K562 (cell line): ENCODE measurements at regions not wholly inside any gene's neighbourhood (a gene's known extent, or its start where the extent isn't known, plus 50 kb on each side); places are given as distances from the start of the nearest gene placed in this dataset.

Source experiments
- ATAC-seq: fragments of 200-7000 bp; cut with Tn5 transposase; 3 replicates; pipeline ENCODE4 v1.9.1; 2020; ENCODE audit warnings: moderate library complexity
- BruUV-seq: library from RNA; stranded (reverse); fragments of 400-500 nt; replicated peaks from 2 replicates; lab custom pipeline; 2021; lab: Mats Ljungman, UMichigan
- CTCF ChIA-PET: fragments of 300-600 bp; formaldehyde crosslinking; extraction: SDS; loops from one replicate; lab custom pipeline; 2021; ENCODE audit warnings: low intra/inter-chr PET ratio; lab: Yijun Ruan, JAX
- POLR2A ChIA-PET: fragments of 300-600, 350-650 bp; sonication (Branson Sonifier 250); formaldehyde crosslinking; extraction: SDS; loops from one replicate; lab custom pipeline; 2021; ENCODE audit warnings: antibody characterized with exemption, inconsistent platforms; lab: Yijun Ruan, JAX
- DNase-seq, 4 experiments: peaks; one replicate each; pipeline versions ENCODE4 v3.0.0 to v3.0.0-alpha.2; 2011 to 2018; ENCODE audit warnings: low spot score in 3 of 4, mixed read lengths in 3 of 4; ENCODE audit errors: extremely low read depth in 1 of 4
- FAIRE-seq: peaks from 2 replicates; lab custom pipeline; 2011; peaks lifted over from hg19 to GRCh38; lab: Jason Lieb, UNC
- H2AFZ ChIP-seq: 2 replicates; pipeline ENCODE4 v1.6.0; 2011; ENCODE audit warnings: low read depth, low read length, control low read depth, inconsistent platforms
- H3K27ac ChIP-seq: fragments of 200-600 bp; 3 replicates; pipeline ENCODE4 v1.8.0; 2011; ENCODE audit warnings: low read depth, mild to moderate bottlenecking, control low read depth, inconsistent platforms, low read length, moderate library complexity, mixed read lengths; ENCODE audit errors: extremely low read depth
- H3K27me3 ChIP-seq, 2 experiments: fragments of 300-600 bp in 1 of 2; 2 replicates in 1 of 2; 3 replicates in 1 of 2; pipeline versions ENCODE4 v1.6.0 to v1.8.0; 2011; ENCODE audit warnings: inconsistent platforms in 2 of 2, low read length in 2 of 2, mild to moderate bottlenecking in 1 of 2, mixed read lengths in 1 of 2, moderate library complexity in 1 of 2; ENCODE audit not compliant: control insufficient read depth in 2 of 2, insufficient read depth in 2 of 2
- H3K36me3 ChIP-seq: fragments of 300-600 bp; 3 replicates; pipeline ENCODE4 v1.8.0; 2011; ENCODE audit warnings: mild to moderate bottlenecking, low read length, inconsistent platforms; ENCODE audit not compliant: control insufficient read depth, insufficient read depth
- H3K4me1 ChIP-seq, 2 experiments: fragments of 200-600 bp in 1 of 2; replicated peaks in 1 of 2; 2 replicates in 1 of 2; 3 replicates in 1 of 2; pipeline versions ENCODE4 v1.5.1 to v1.8.0; 2011; ENCODE audit warnings: inconsistent platforms in 2 of 2, low read length in 2 of 2, mild to moderate bottlenecking in 1 of 2, mixed read lengths in 1 of 2, moderate library complexity in 1 of 2; ENCODE audit not compliant: control insufficient read depth in 2 of 2, insufficient read depth in 2 of 2
- H3K4me2 ChIP-seq: 2 replicates; pipeline ENCODE4 v1.6.1; 2011; ENCODE audit warnings: low read length, control low read depth, inconsistent platforms, mixed read lengths; ENCODE audit not compliant: insufficient read depth
- H3K4me3 ChIP-seq: fragments of 200-600 bp; sonication (generic), shearing (Covaris generic); 2 replicates; pipeline ENCODE4 v1.5.1; 2016; ENCODE audit warnings: control low read depth, inconsistent platforms
- H3K79me2 ChIP-seq: fragments of 200-600 bp; 3 replicates; pipeline ENCODE4 v1.8.0; 2011; ENCODE audit warnings: low read length, inconsistent platforms; ENCODE audit not compliant: control insufficient read depth, insufficient read depth
- H3K9ac ChIP-seq, 2 experiments: 2 replicates each; pipeline versions ENCODE4 v1.6.0 to v1.6.1; 2011; ENCODE audit warnings: low read depth in 2 of 2, low read length in 2 of 2, control low read depth in 1 of 2, inconsistent platforms in 1 of 2, mild to moderate bottlenecking in 1 of 2, mixed read lengths in 1 of 2; ENCODE audit not compliant: insufficient read depth in 1 of 2
- H3K9me1 ChIP-seq: one replicate; pipeline ENCODE4 v1.6.0; 2011; ENCODE audit warnings: inconsistent platforms, mild to moderate bottlenecking, low read length, moderate library complexity; ENCODE audit not compliant: control insufficient read depth, insufficient read depth
- H3K9me3 ChIP-seq: replicated peaks from 2 replicates; pipeline ENCODE4 v1.5.1; 2011; ENCODE audit warnings: low read depth, low read length, inconsistent platforms; ENCODE audit not compliant: control insufficient read depth, insufficient read depth
- H4K20me1 ChIP-seq: replicated peaks from 2 replicates; pipeline ENCODE4 v1.6.1; 2011; ENCODE audit warnings: low read length, inconsistent platforms, mixed read lengths; ENCODE audit not compliant: control insufficient read depth, insufficient read depth
- ARID2 ChIP-seq: fragments of 450-650 bp; IDR thresholded peaks from 2 replicates; pipeline ENCODE4 v1.6.1; 2017; ENCODE audit warnings: antibody characterized with exemption, mild to moderate bottlenecking
- ASH1L ChIP-seq: fragments of 450-650 bp; IDR thresholded peaks from 2 replicates; pipeline ENCODE4 v1.6.1; 2018; ENCODE audit warnings: borderline replicate concordance, mild to moderate bottlenecking, low read depth; ENCODE audit not compliant: partially characterized antibody
- BRD4 ChIP-seq: fragments of 200-600 bp; sonication (generic); IDR thresholded peaks from 2 replicates; pipeline ENCODE4 v1.6.1; 2017; ENCODE audit warnings: inconsistent platforms
- BRF2 ChIP-seq: IDR thresholded peaks from 3 replicates; pipeline ENCODE4 v1.6.1; 2011; ENCODE audit warnings: borderline replicate concordance, mild to moderate bottlenecking; ENCODE audit not compliant: insufficient read length, insufficient read depth
- DLX4 ChIP-seq: fragments of 250-450 bp; sonication (Bioruptor Pico); IDR thresholded peaks from 2 replicates; pipeline ENCODE4 v1.6.1; 2021; ENCODE audit warnings: mild to moderate bottlenecking
- DMBX1 ChIP-seq: fragments of 250-450 bp; sonication (Bioruptor Pico); IDR thresholded peaks from 2 replicates; pipeline ENCODE4 v1.8.0; 2022; ENCODE audit warnings: inconsistent platforms, mild to moderate bottlenecking, moderate library complexity, borderline replicate concordance
- KDM2B ChIP-seq: fragments of 250-450 bp; sonication (Bioruptor Pico); IDR thresholded peaks from 2 replicates; pipeline ENCODE4 v1.8.0; 2021; ENCODE audit warnings: mild to moderate bottlenecking, moderate library complexity
- KLF1 ChIP-seq: fragments of 450-650 bp; IDR thresholded peaks from 2 replicates; pipeline ENCODE4 v1.6.1; 2016; ENCODE audit warnings: missing genetic modification characterization, missing compliant biosample characterization
- LARP7 ChIP-seq: fragments of 450-650 bp; IDR thresholded peaks from 2 replicates; pipeline ENCODE4 v1.6.1; 2016
- NCOA2 ChIP-seq, 2 experiments: fragments of 450-650 bp; IDR thresholded peaks; 2 replicates each; pipeline ENCODE4 v1.6.1; 2018; ENCODE audit warnings: mild to moderate bottlenecking in 2 of 2, moderate library complexity in 1 of 2; ENCODE audit not compliant: partially characterized antibody in 2 of 2
- OTX1 ChIP-seq: fragments of 450-650 bp; formaldehyde crosslinking; IDR thresholded peaks from 2 replicates; pipeline ENCODE4 v1.4.0; 2022; ENCODE audit warnings: mild to moderate bottlenecking
- ZNF511 ChIP-seq: sonication (generic); formaldehyde crosslinking; IDR thresholded peaks from 2 replicates; pipeline ENCODE4 v1.8.0; 2022; ENCODE audit warnings: mild to moderate bottlenecking, missing genetic modification reagents
- ZNF740 ChIP-seq, 3 experiments: fragments of 200-800 bp in 1 of 3; sonication (Bioruptor generic) in 1 of 3; sonication (generic) in 1 of 3; formaldehyde crosslinking in 1 of 3; IDR thresholded peaks; 2 replicates each; pipeline versions ENCODE4 v1.6.1 to v1.8.0; 2016 to 2022; ENCODE audit warnings: mild to moderate bottlenecking in 2 of 3, missing compliant biosample characterization in 2 of 3, missing genetic modification characterization in 2 of 3, missing genetic modification reagents in 1 of 3
- ZNF76 ChIP-seq: fragments of 250-450 bp; sonication (Bioruptor Pico); IDR thresholded peaks from 2 replicates; pipeline ENCODE4 v1.4.0; 2020; ENCODE audit warnings: mild to moderate bottlenecking, moderate library complexity, borderline replicate concordance
- WGBS: fragments of 100-300 bp; shearing (Covaris generic); methylation state at CpG from one replicate; pipeline ENCODE4 v1.1.6; 2016; ENCODE audit warnings: low coverage, mixed read lengths; ENCODE audit not compliant: insufficient coverage; ENCODE audit errors: missing lambda C conversion rate; 5-methylcytosine and 5-hydroxymethylcytosine counted together
- in situ Hi-C: fragments of 300-500 bp; cut with MboI; formaldehyde crosslinking; loops from 4 replicates; pipeline ENCODE4 v1.15.0; 2018; ENCODE audit warnings: inconsistent platforms, mixed read lengths
- intact Hi-C: fragments of 100-400 bp; cut with micrococcal nuclease; formaldehyde crosslinking; loops from 2 replicates; pipeline ENCODE4 v1.14.2; 2022

GRCh38 chrX:94454606-94455005 is 780.6 kb downstream of the FAM133A start:
- TF ChIP-seq OTX1, result no peak
- no peak for TF ChIP-seq DMBX1 (CRISPR knock-in tag)
- TF ChIP-seq BRF2, result no peak
- no peak for TF ChIP-seq ZNF511 (CRISPR knock-in tag)
- no peak for TF ChIP-seq LARP7
- TF ChIP-seq ZNF76, result no peak
- no peak for TF ChIP-seq DLX4
- no peak for TF ChIP-seq KDM2B (CRISPR knock-in tag)
- TF ChIP-seq NCOA2 (IDR thresholded peaks at IDR 0.05; ENCODE audit: partially characterized antibody in 2 of 2), result no peak
- no peak for TF ChIP-seq ARID2
- no peak for TF ChIP-seq BRD4
- TF ChIP-seq ZNF740 (CRISPR knock-in tag; IDR thresholded peaks at IDR 0.05), result no peak
- no peak for TF ChIP-seq ZNF740 (tag; IDR thresholded peaks at IDR 0.05)
- no peak for TF ChIP-seq KLF1 (tag)
- no peak for TF ChIP-seq ASH1L
- ChIA-PET CTCF (no interaction called here), POLR2A (no interaction called here)
- DNase-seq (no peak), ATAC-seq (no peak), FAIRE-seq (no peak)
- Histone ChIP-seq H3K9ac (no peak overlapping the region), H3K4me3 (no peak overlapping the region), H3K79me2 (no peaks in the 10 kb centered on the region), H3K9me1 (no peaks in the 10 kb centered on the region), H3K4me2 (no peak overlapping the region), H3K4me1 (no peaks in the 10 kb centered on the region), H3K9me3 (no peaks in the 10 kb centered on the region), H4K20me1 (no peaks in the 10 kb centered on the region), H2AFZ (no peak overlapping the region), H3K27ac (no peak overlapping the region), H3K36me3 (no peaks in the 10 kb centered on the region), H3K27me3 (no peaks in the 10 kb centered on the region)
- no CpG with 5 or more reads among the region's 1 CpG for WGBS
- in situ Hi-C loops (no loop called here), intact Hi-C loops (no loop called here)
- BruUV-seq, result no TSS peak
